K562 (cell line): ENCODE measurements at regions not wholly inside any gene's neighbourhood (a gene's known extent, or its start where the extent isn't known, plus 50 kb on each side); places are given as distances from the start of the nearest gene placed in this dataset.

Source experiments
- BRF2 ChIP-seq: IDR thresholded peaks from 3 replicates; pipeline ENCODE4 v1.6.1; 2011; ENCODE audit warnings: borderline replicate concordance, mild to moderate bottlenecking; ENCODE audit not compliant: insufficient read length, insufficient read depth
- MYBL2 ChIP-seq, 2 experiments: fragments of 450-650 bp in 1 of 2; sonication (generic) in 1 of 2; formaldehyde crosslinking in 1 of 2; IDR thresholded peaks; 2 replicates each; pipeline versions ENCODE4 v1.6.1 to v1.8.1; 2017 to 2022; ENCODE audit warnings: borderline replicate concordance in 1 of 2, inconsistent platforms in 1 of 2, low read depth in 1 of 2, mild to moderate bottlenecking in 1 of 2, missing genetic modification reagents in 1 of 2, moderate library complexity in 1 of 2
- MYC ChIP-seq, 2 experiments: fragments of 250-450 bp in 1 of 2; sonication (Bioruptor Pico) in 1 of 2; IDR thresholded peaks; 2 replicates each; pipeline versions ENCODE4 v1.5.1 to v1.6.1; 2012 to 2021; ENCODE audit warnings: low read depth in 2 of 2, borderline replicate concordance in 1 of 2, improper control_type of control experiment in 1 of 2, low read length in 1 of 2, mild to moderate bottlenecking in 1 of 2, moderate library complexity in 1 of 2
- POLR2A ChIP-seq: fragments of 450-650 bp; conservative IDR thresholded peaks from 2 replicates; pipeline ENCODE4 v1.6.1; 2016
- PTBP1 ChIP-seq: fragments of 200-400 bp; formaldehyde crosslinking; IDR thresholded peaks from 2 replicates; pipeline ENCODE4 v1.6.1; 2017; ENCODE audit warnings: low read depth, low read length
- RAD21 ChIP-seq, 2 experiments: fragments of 250-450 bp in 1 of 2; fragments of 450-650 bp in 1 of 2; sonication (Bioruptor Pico) in 1 of 2; formaldehyde crosslinking in 1 of 2; IDR thresholded peaks in 1 of 2; conservative IDR thresholded peaks in 1 of 2; 2 replicates each; pipeline versions ENCODE4 v1.4.0 to v1.8.0; 2020 to 2022; ENCODE audit warnings: mild to moderate bottlenecking in 2 of 2, moderate library complexity in 1 of 2
- RFX5 ChIP-seq: IDR thresholded peaks from 2 replicates; pipeline ENCODE4 v1.6.1; 2011; ENCODE audit warnings: low read depth, mild to moderate bottlenecking, improper control_type of control experiment, low read length
- TEAD2 ChIP-seq: fragments of 450-650 bp; IDR thresholded peaks from 2 replicates; pipeline ENCODE4 v1.6.1; 2016; ENCODE audit warnings: missing genetic modification characterization, control low read depth, missing compliant biosample characterization
- TF ChIP-seq, protein P1 (sequence below), 3 experiments: IDR thresholded peaks in 2 of 3; conservative IDR thresholded peaks in 1 of 3; 2 replicates each; pipeline ENCODE4 v1.5.1; 2011 to 2012; ENCODE audit warnings: low read length in 3 of 3, mild to moderate bottlenecking in 3 of 3, control low read depth in 2 of 3, improper control_type of control experiment in 1 of 3, inconsistent platforms in 1 of 3, low read depth in 1 of 3, mixed read lengths in 1 of 3, moderate library complexity in 1 of 3; ENCODE audit not compliant: insufficient read depth in 2 of 3
- TF ChIP-seq, protein P2 (sequence below): fragments of 250-450 bp; sonication (Bioruptor Pico); IDR thresholded peaks from 2 replicates; pipeline ENCODE4 v1.5.0; 2020; ENCODE audit warnings: mild to moderate bottlenecking, borderline replicate concordance

DNA sequence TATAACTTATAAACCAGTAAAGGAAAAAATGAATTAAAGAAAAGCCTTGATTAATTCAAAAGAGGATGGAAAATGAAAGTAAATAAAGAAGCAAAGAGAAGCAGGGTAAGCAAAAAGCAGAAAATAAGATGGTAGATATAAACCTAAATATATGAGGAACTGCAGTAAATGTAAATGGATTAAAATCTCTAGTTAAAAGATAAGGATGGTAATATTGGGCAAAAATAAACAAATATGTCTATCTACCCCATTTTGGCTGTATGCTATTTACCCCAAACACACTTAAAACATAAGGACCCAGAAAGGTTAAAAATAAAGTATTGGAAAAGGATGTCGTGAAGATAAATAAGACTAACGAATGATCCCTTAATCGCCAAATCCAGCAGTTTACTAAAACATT, 161.9 kb downstream of the FOXD2 start:
- no peak for TF ChIP-seq BRF2
- no peak for TF ChIP-seq MYC (IDR thresholded peaks at IDR 0.05; ENCODE audit: low read depth, low read length)
- TF ChIP-seq MYC (CRISPR knock-in tag; IDR thresholded peaks at IDR 0.05; ENCODE audit: borderline replicate concordance, low read depth) = no peak
- no peak for TF ChIP-seq RAD21 (CRISPR knock-in tag; conservative IDR thresholded peaks at IDR 0.05 in 1 of 2, IDR thresholded peaks at IDR 0.05 in 1 of 2)
- TF ChIP-seq, protein P1, sequence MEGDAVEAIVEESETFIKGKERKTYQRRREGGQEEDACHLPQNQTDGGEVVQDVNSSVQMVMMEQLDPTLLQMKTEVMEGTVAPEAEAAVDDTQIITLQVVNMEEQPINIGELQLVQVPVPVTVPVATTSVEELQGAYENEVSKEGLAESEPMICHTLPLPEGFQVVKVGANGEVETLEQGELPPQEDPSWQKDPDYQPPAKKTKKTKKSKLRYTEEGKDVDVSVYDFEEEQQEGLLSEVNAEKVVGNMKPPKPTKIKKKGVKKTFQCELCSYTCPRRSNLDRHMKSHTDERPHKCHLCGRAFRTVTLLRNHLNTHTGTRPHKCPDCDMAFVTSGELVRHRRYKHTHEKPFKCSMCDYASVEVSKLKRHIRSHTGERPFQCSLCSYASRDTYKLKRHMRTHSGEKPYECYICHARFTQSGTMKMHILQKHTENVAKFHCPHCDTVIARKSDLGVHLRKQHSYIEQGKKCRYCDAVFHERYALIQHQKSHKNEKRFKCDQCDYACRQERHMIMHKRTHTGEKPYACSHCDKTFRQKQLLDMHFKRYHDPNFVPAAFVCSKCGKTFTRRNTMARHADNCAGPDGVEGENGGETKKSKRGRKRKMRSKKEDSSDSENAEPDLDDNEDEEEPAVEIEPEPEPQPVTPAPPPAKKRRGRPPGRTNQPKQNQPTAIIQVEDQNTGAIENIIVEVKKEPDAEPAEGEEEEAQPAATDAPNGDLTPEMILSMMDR (IDR thresholded peaks at IDR 0.05 in 2 of 3, conservative IDR thresholded peaks at IDR 0.05 in 1 of 3; ENCODE audit: insufficient read depth in 2 of 3, low read depth in 1 of 3, low read length in 3 of 3) = no peak
- TF ChIP-seq, protein P2, sequence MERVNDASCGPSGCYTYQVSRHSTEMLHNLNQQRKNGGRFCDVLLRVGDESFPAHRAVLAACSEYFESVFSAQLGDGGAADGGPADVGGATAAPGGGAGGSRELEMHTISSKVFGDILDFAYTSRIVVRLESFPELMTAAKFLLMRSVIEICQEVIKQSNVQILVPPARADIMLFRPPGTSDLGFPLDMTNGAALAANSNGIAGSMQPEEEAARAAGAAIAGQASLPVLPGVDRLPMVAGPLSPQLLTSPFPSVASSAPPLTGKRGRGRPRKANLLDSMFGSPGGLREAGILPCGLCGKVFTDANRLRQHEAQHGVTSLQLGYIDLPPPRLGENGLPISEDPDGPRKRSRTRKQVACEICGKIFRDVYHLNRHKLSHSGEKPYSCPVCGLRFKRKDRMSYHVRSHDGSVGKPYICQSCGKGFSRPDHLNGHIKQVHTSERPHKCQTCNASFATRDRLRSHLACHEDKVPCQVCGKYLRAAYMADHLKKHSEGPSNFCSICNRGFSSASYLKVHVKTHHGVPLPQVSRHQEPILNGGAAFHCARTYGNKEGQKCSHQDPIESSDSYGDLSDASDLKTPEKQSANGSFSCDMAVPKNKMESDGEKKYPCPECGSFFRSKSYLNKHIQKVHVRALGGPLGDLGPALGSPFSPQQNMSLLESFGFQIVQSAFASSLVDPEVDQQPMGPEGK = no peak
- TF ChIP-seq MYBL2 (IDR thresholded peaks at IDR 0.05; ENCODE audit: low read depth) = no peak
- no peak for TF ChIP-seq MYBL2 (CRISPR knock-in tag; IDR thresholded peaks at IDR 0.05; ENCODE audit: borderline replicate concordance)
- no peak for TF ChIP-seq RFX5
- no peak for TF ChIP-seq PTBP1
- no peak for TF ChIP-seq POLR2A
- TF ChIP-seq TEAD2 (tag) = no peak
